Neuron (in vitro differentiated cells): ENCODE measurements at regions not wholly inside any gene's neighbourhood (a gene's known extent, or its start where the extent isn't known, plus 50 kb on each side); places are given as distances from the start of the nearest gene placed in this dataset.
"Not testable (repeated sequence)": the region's sequence is repeated elsewhere in the genome, so short reads cannot be mapped to it uniquely, and the experiment has no call there.

Experiments
- H2AFZ ChIP-seq: one replicate; pipeline ENCODE4 v1.6.1; 2013; ENCODE audit warnings: low read depth, mild to moderate bottlenecking, inconsistent platforms, low read length, moderate library complexity
- H3K27me3 ChIP-seq: one replicate; pipeline ENCODE4 v1.6.1; 2013; ENCODE audit warnings: low read length; ENCODE audit not compliant: insufficient read depth
- H3K36me3 ChIP-seq: one replicate; pipeline ENCODE4 v1.6.1; 2013; ENCODE audit warnings: low read length; ENCODE audit not compliant: insufficient read depth
- H3K4me1 ChIP-seq: one replicate; pipeline ENCODE4 v1.6.1; 2013; ENCODE audit warnings: low read length; ENCODE audit not compliant: insufficient read depth
- H3K4me3 ChIP-seq: 2 replicates; pipeline ENCODE4 v1.5.1; 2013; ENCODE audit warnings: mild to moderate bottlenecking, low read length, moderate library complexity
- H3K9me3 ChIP-seq: one replicate; pipeline ENCODE4 v1.6.1; 2013; ENCODE audit warnings: low read length

DNA sequence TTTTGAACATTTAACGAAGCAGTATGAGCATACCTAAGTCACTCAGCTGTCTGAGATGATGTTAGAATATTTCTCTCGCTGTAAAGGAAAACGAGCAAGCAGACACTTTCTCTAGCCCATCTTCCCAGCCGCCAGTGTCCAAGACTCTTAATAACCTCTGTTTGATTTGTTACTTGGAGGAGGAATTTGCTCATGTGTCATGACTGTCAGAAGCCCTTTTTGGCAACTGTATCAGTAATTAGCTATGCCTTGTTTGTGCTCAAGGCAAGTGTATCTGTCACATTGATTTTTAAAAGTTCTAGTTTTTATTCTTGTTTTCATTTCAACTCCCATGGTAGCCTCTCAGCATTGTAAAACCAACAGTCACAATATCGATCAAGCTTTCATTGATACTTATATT is 828.4 kb upstream of the SLC10A2 start:
- H3K36me3 ChIP-seq = no peaks in the 10 kb centered on the region
- no peak overlapping the region for H3K4me3 ChIP-seq
- no peaks in the 10 kb centered on the region for H3K27me3 ChIP-seq
- peaks cover 3% of the 10 kb centered on the region for H3K9me3 ChIP-seq
- no peaks in the 10 kb centered on the region for H3K4me1 ChIP-seq
- H2AFZ ChIP-seq = no peak overlapping the region

DNA sequence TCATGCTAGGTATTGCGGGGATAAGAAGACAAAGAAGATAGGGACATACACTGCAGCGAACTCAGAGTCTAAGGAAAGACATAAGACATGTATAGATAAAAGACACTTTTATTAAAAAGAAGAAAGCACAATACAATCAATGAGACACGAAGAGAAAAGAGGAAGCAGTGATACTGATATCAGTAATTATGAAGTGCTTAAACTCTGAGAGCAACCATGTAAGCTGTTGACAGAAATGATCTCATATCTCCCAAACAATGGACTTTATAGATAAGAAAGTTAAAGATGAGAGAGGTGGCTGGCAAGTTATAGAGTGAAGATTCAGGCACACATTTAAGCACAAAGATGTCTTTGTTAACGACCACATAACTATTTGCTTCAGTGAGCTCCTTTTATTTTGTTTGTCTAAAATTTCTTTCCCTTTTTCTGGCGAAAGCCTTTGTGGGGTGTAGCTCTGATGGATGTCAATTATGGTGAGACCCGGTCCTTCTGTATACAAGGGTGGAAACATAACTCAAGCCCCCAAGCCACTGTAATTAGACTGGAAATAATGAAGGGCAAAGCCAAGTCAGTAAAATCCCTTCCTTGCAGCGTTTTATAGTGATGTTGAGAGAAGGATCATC is 818.0 kb upstream of the SLC10A2 start:
- Histone ChIP-seq H2AFZ (no peak overlapping the region), H3K4me3 (no peak overlapping the region), H3K36me3 (no peaks in the 10 kb centered on the region), H3K27me3 (no peaks in the 10 kb centered on the region), H3K9me3 (no peaks in the 10 kb centered on the region), H3K4me1 (peaks cover 9% of the 10 kb centered on the region)

DNA sequence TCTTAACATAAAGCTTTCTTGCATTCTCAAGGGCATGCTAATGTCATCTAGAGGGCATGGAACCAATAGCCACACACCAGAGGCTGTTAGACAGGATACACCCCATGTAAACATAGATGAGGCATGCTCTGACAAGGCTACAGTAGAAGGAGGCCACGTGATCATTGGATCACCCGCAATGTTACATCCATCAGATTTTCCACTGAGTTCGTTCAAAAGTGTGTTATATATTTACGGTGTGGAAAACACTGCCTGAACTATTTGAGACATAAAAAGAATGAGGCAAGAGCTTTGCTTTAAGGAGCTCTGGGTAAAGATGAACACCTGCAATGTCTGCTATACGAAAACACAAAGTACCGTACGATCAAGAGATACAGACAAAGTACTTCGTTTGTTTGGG is 817.5 kb upstream of the SLC10A2 start:
- Histone ChIP-seq H3K4me3 (no peak overlapping the region), H2AFZ (no peak overlapping the region), H3K36me3 (no peaks in the 10 kb centered on the region), H3K27me3 (no peaks in the 10 kb centered on the region), H3K9me3 (no peaks in the 10 kb centered on the region), H3K4me1 (peaks cover 9% of the 10 kb centered on the region)

DNA sequence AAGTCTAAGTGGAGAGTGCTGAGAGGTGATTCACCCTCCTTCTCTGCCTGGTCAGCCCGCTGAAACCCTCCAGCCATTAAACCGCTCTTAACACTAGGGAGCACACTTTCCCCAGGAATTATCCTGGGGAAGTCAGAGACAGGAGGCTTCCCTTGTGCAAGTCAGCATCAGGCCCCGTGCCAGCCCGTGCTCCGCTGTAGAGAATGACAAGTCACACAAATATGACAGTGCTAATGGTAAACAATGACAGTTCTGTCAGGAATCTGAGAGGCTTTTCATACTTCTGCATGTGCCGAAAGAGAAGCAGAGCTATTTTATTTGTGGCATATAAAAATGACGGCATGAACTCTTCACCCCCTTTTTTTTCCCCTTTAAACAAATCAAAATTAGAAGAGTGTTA is 816.9 kb upstream of the SLC10A2 start:
- H3K4me3 ChIP-seq = no peak overlapping the region
- peaks cover 9% of the 10 kb centered on the region for H3K4me1 ChIP-seq
- H3K27me3 ChIP-seq = no peaks in the 10 kb centered on the region
- H2AFZ ChIP-seq = no peak overlapping the region
- H3K9me3 ChIP-seq = no peaks in the 10 kb centered on the region
- no peaks in the 10 kb centered on the region for H3K36me3 ChIP-seq

DNA sequence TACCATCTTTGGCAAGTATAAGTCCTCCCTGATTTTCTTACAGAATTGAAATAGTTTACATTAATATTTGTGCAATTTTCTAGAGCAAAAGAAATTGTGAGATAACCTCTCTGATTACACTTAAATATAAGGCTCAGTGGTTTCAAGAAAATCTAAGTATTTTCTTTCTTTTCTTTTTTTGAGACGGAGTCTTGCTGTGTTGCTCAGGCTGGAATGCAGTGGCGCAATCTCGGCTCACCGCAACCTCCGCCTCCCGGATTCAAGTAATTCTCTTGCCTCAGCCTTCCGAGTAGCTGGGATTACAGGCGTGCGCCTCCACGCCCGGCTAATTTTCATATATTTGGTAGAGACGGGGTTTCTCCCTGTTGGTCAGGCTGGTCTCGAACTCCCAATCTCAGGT is 813.9 kb upstream of the SLC10A2 start:
- not testable (repeated sequence) for H3K4me3 ChIP-seq, H3K36me3 ChIP-seq, H3K27me3 ChIP-seq, H3K9me3 ChIP-seq, H3K4me1 ChIP-seq, H2AFZ ChIP-seq

DNA sequence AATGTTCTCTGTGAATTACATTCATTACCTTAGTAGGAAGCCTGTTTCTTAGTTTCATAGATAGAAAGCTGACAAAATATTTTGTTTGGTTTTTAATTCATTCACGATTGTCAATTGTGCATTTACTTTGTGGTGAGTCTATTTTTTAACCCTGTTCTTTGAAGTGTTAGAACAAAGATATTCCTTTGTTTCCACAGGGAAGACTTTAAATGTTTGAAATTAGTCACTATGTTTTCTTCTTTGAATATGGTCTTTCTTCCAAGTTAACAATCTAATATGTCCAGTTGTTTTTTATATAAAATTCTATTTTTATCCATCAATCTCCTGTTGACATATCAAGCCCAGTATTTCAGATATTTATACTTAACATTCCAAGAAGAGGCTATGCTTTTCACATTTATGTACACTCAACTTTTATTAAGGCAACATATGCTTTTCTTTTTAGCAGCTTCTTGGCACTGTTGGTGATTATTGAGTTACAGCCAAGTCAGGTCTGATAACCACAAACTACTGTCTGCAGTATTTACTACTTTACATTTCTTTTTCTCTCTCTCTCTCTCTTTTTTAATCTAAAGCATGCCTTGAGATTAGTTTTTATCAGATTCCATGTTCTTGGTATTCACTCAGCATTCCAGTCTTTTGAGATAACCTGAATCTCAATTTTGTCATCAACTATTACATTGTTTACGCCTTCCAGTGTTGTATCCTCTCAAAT is 812.8 kb upstream of the SLC10A2 start:
- peaks cover 9% of the 10 kb centered on the region for H3K4me1 ChIP-seq
- H3K4me3 ChIP-seq = no peak overlapping the region
- no peaks in the 10 kb centered on the region for H3K27me3 ChIP-seq
- H3K36me3 ChIP-seq = no peaks in the 10 kb centered on the region
- H3K9me3 ChIP-seq = no peaks in the 10 kb centered on the region
- H2AFZ ChIP-seq = no peak overlapping the region

DNA sequence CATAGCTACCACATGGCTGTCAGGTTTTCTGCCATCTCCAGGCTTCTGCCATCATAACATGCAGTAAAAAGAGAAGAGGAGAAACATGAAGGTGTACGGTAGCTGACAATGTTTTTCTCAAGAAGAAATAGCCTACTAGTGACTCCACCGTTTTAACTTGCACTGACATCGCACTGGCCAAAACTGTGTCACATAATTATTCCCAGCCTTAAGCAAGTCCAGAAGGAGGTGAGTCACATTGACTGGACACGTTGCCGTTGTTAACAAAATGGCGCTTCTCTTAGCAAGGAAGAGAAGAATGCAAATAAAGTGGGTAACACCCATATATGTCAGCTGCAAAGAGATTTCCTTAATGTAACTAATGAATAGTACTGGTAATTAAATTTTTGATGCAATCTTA is 810.4 kb upstream of the SLC10A2 start:
- Histone ChIP-seq H3K9me3 (no peaks in the 10 kb centered on the region), H3K27me3 (no peaks in the 10 kb centered on the region), H3K36me3 (no peaks in the 10 kb centered on the region), H3K4me1 (no peaks in the 10 kb centered on the region), H2AFZ (no peak overlapping the region), H3K4me3 (no peak overlapping the region)

DNA sequence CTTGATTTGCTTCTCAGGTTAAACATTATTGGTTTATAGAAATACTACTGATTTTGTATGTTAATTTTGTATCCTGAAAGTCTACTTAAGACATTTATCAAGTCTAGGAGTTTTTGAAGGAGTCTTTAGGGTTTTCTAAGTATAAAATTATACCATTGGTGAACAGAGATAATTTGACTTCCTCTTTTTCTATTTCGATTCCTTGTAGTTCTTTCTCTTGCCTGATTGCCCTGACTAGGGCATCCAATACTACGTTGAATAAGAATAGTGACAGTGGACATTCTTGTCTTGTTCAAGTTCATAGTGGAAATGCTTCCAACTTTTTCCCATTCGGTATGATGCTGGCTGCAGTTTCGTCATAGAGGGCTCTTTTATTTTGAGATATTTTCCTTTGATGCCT is 807.5 kb upstream of the SLC10A2 start:
- Histone ChIP-seq H3K9me3 (no peaks in the 10 kb centered on the region), H3K4me1 (no peaks in the 10 kb centered on the region), H3K4me3 (no peak overlapping the region), H3K27me3 (no peaks in the 10 kb centered on the region), H3K36me3 (no peaks in the 10 kb centered on the region), H2AFZ (no peak overlapping the region)

DNA sequence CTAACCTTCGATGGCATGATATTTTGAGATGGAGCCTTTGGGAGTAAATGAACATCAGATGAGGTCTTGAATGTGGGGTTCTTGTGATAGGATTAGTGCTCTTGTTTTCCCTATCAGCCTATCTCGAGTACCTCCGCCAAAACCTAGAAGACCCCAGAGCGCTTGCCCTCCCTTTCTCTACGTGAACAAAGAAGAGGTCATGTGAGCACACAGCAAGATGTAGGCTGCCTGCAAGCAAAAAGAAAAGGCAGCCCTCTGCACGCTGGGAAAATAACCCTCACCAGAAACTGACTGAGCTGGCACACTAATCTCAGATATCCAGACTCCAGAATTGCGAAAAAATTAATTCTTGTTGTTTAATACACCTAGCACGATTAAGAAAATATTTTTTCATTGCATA is 799.8 kb upstream of the SLC10A2 start:
- peak overlapping the region; percentile 91 for H2AFZ ChIP-seq
- no peaks in the 10 kb centered on the region for H3K27me3 ChIP-seq
- no peaks in the 10 kb centered on the region for H3K36me3 ChIP-seq
- H3K4me1 ChIP-seq = peaks cover 21% of the 10 kb centered on the region
- peak overlapping the region; percentile 21 for H3K4me3 ChIP-seq
- H3K9me3 ChIP-seq = no peaks in the 10 kb centered on the region

DNA sequence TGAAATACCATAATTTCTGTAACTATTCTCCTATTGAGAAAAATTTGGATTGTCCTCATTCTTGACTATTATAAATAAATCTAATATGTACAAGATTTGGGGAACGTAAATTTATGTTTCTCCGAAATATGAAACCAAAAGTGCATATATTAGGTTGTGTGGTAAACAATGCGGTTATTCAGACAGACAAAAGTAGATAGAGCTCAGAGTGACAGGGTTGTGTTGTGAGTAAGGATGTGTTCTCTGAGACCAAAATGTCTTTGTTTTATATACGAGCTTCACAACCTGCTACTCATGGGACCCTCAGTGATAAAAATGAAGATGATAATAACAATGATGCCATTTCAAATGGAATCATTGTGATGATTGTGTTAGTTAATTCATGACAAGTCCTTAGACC is 796.3 kb upstream of the SLC10A2 start:
- H2AFZ ChIP-seq = no peak overlapping the region
- no peak overlapping the region for H3K4me3 ChIP-seq

DNA sequence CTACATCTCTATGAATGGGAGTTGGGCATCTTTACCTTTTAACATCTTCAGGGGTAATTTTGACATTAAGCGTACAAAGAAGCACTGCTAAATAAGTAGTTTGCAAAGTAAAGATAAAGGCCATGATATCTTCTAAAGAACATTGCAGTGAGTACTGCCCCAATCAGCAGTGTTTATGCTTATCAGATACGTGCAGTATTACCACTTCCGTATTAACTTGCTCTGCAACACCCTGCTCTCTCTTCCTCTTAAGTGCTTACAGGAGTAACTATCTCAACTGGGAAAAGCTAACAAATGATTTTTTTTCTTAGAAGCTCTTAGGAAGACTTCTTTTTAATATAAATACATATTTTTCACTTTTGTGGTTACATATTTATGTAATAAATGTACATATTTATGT is 793.7 kb upstream of the SLC10A2 start:
- H3K9me3 ChIP-seq = no peaks in the 10 kb centered on the region
- H3K4me3 ChIP-seq = no peak overlapping the region
- no peak overlapping the region for H2AFZ ChIP-seq
- H3K27me3 ChIP-seq = no peaks in the 10 kb centered on the region
- no peaks in the 10 kb centered on the region for H3K36me3 ChIP-seq
- peaks cover 5% of the 10 kb centered on the region for H3K4me1 ChIP-seq

More for the DNA sequence above, 796.3 kb upstream of the SLC10A2 start:
- Histone ChIP-seq H3K9me3 (no peaks in the 10 kb centered on the region), H3K27me3 (no peaks in the 10 kb centered on the region), H3K4me1 (peaks cover 23% of the 10 kb centered on the region), H3K36me3 (no peaks in the 10 kb centered on the region)

DNA sequence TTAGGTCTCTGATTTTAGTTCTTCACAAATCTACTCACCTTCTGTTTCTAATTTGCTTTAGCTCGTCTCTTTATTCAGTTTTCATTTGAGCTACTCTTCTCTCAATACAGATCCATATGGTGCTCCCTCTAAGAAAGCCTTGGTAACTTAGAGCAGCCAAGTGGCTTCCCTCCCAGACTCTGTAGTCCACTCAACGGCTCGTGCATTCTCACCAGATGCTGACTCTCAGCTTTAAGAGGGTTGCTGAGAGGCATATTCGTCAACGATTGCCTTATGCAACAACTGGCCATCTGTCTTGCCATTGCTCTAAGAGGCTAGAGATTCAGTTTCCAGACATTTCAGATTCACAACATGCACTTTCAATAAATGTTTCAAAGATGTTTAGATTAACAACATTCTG is 785.8 kb upstream of the SLC10A2 start:
- no peak overlapping the region for H3K4me3 ChIP-seq
- no peak overlapping the region for H2AFZ ChIP-seq
- no peaks in the 10 kb centered on the region for H3K9me3 ChIP-seq
- H3K27me3 ChIP-seq = no peaks in the 10 kb centered on the region
- H3K4me1 ChIP-seq = no peaks in the 10 kb centered on the region
- no peaks in the 10 kb centered on the region for H3K36me3 ChIP-seq

DNA sequence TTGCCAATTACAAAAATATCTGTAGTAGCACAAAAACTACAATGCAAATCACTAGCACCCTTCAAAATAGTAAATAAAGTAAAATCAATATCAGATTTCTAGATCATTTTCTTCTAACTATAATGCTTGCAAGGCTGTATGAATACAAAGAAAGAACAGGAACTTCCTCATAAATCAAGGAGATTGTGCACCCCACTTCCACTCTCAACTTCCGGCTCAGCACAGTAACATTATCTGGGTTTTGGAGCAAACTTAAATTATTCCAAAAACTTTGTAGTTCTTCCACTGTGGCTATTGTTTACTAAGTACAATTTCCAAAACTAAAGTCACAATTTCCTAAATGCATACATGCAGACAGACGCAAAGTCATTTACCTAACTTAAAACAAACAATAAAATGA is 778.3 kb upstream of the SLC10A2 start:
- Histone ChIP-seq H3K4me1 (peaks cover 8% of the 10 kb centered on the region), H3K9me3 (no peaks in the 10 kb centered on the region), H2AFZ (no peak overlapping the region), H3K27me3 (no peaks in the 10 kb centered on the region), H3K4me3 (no peak overlapping the region), H3K36me3 (no peaks in the 10 kb centered on the region)

DNA sequence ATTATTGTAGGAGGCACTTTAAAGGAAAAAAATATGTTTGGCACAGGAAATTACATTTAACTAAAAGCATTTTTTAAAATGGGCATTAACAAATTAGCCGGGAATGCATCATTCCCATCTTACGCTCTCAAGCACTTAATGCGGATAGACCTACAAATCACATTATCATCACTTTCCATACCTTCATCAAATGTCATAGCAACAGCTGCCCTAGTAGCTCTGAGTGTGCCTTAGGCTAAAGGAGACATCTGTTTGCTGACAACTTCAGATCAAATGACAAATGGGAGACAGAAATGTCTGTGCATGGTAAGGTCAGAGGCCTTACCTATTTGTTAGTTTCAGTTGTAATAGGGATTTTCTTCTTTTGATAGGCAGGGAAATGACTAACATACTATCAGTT is 773.2 kb upstream of the SLC10A2 start:
- H2AFZ ChIP-seq = no peak overlapping the region
- peaks cover 10% of the 10 kb centered on the region for H3K4me1 ChIP-seq
- no peaks in the 10 kb centered on the region for H3K9me3 ChIP-seq
- H3K27me3 ChIP-seq = no peaks in the 10 kb centered on the region
- H3K4me3 ChIP-seq = no peak overlapping the region
- H3K36me3 ChIP-seq = no peaks in the 10 kb centered on the region
